ENCODE measurements at regions not wholly inside any gene's neighbourhood (a gene's known extent, or its start where the extent isn't known, plus 50 kb on each side); places are given as distances from the start of the nearest gene placed in this dataset.

DNA sequence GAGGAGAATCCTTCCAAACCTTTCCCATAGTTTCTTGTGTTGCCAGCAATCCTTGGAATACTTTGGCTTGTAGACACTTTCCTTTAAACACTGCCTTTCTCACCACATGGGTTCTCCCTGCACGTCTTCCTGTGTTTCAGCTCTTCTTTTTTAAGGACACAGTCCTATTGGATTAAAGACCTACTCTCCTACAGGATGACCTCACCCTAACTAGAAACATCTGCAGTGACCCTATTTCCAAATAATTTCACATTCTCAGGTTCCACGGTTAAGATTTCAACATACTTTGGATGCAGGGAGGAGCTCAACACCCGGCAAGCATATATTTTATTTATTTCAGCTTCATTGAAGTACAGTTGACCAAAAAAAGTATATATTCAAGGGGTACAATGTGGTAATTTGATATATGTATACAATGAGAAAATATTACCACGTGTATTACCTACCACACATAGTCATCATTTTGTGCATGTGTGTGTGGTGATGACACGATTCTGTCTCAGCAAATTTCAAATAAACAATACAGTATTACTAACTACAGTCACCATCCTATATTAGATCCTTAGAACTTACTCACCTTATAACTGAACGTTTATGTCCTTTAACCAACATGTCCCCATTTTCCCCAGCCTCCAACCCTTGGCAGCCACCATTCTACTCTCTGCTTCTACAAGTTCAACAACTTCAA, 745.0 kb downstream of the CBLN2 start:
- TF ChIP-seq, protein P1, sequence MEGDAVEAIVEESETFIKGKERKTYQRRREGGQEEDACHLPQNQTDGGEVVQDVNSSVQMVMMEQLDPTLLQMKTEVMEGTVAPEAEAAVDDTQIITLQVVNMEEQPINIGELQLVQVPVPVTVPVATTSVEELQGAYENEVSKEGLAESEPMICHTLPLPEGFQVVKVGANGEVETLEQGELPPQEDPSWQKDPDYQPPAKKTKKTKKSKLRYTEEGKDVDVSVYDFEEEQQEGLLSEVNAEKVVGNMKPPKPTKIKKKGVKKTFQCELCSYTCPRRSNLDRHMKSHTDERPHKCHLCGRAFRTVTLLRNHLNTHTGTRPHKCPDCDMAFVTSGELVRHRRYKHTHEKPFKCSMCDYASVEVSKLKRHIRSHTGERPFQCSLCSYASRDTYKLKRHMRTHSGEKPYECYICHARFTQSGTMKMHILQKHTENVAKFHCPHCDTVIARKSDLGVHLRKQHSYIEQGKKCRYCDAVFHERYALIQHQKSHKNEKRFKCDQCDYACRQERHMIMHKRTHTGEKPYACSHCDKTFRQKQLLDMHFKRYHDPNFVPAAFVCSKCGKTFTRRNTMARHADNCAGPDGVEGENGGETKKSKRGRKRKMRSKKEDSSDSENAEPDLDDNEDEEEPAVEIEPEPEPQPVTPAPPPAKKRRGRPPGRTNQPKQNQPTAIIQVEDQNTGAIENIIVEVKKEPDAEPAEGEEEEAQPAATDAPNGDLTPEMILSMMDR (IDR thresholded peaks at IDR 0.05; ENCODE audit: poor library complexity) = no peak
- TF ChIP-seq EZH2 (IDR thresholded peaks at IDR 0.05; ENCODE audit: borderline replicate concordance) (no peak), EZH2phosphoT487 (IDR thresholded peaks at IDR 0.05; ENCODE audit: low read depth, severe bottlenecking, unreplicated experiment) (no peak)
